ENCODE measurements at regions not wholly inside any gene's neighbourhood (a gene's known extent, or its start where the extent isn't known, plus 50 kb on each side); places are given as distances from the start of the nearest gene placed in this dataset.
"Not testable (repeated sequence)": the region's sequence is repeated elsewhere in the genome, so short reads cannot be mapped to it uniquely, and the experiment has no call there.

DNA sequence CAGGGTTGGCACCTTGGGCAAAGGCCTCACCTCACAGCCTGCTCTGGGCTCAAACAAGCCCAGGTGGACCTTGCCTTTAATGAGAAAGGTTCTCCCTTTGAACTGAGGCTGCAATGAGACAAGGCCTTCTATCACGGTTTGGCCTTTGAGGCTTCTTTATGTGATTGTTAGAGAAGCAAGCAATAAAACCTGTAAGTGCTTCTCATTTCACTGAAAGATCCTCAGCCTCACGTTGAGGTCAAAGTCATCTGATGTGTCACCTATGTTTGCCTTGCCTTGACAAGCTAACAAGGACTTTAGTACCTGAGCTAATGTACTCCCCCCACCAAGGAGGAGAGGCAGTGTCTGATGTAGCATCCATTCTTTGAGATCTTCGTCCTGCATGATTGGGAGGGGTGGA is 155.9 kb upstream of the RBM19 start:
- Mint-ChIP-seq H3K36me3 (no peaks in the 10 kb centered on the region), H3K27ac (no peak overlapping the region), H3K9me3 (peaks cover 0 to 4% of the 10 kb centered on the region in 2 donors)
- ATAC-seq (no peak), DNase-seq (ENCODE audit: low spot score in 2 of 2) (no peak)

- no peak overlapping the region for H3K27ac Mint-ChIP-seq
- ATAC-seq: no peak
- H3K9me3 Mint-ChIP-seq: no peaks in the 10 kb centered on the region
- no peak for DNase-seq (ENCODE audit: low spot score in 2 of 2)
- no peaks in the 10 kb centered on the region for H3K36me3 Mint-ChIP-seq
Measured at GRCh38 chr12:114119316-114119715, 153.2 kb upstream of the RBM19 start.

GRCh38 chr12:114096461-114096860 is 130.3 kb upstream of the RBM19 start:
- Mint-ChIP-seq H3K27ac (no peak overlapping the region), H3K9me3 (peaks cover 0 to 5% of the 10 kb centered on the region in 2 donors), H3K36me3 (no peaks in the 10 kb centered on the region)
- ATAC-seq (no peak), DNase-seq (ENCODE audit: low spot score in 2 of 2) (no peak)

GRCh38 chr12:114093520-114093919 is 127.4 kb upstream of the RBM19 start:
- Mint-ChIP-seq H3K36me3 (no peaks in the 10 kb centered on the region), H3K9me3 (peaks cover 0 to 5% of the 10 kb centered on the region in 2 donors), H3K27ac (no peak overlapping the region)
- ATAC-seq: no peak
- DNase-seq (ENCODE audit: low spot score in 2 of 2): no peak

DNA sequence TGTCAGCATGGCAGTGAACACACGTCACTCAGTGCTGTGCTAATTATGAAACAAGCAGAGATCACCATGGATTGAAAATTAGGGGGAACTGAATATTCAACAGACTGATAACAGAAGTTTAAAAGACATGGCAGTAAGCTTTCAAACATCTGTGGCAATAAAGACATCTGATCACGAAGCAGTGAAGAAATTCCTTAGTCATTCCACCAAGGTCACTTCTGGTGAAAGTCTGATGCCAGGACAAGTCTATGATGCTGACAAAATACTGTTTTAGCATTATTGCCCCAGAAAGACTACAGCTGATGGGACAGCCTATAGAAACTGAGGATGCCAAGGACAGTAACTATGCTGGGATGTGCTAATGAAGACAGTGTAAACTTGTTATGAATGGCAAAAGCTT is 126.9 kb upstream of the RBM19 start:
- no peak for ATAC-seq
- H3K36me3 Mint-ChIP-seq: no peaks in the 10 kb centered on the region
- peaks cover 0 to 5% of the 10 kb centered on the region in 2 donors for H3K9me3 Mint-ChIP-seq
- DNase-seq (ENCODE audit: low spot score in 2 of 2): no peak
- no peak overlapping the region for H3K27ac Mint-ChIP-seq

GRCh38 chr12:114090211-114090610 is 124.1 kb upstream of the RBM19 start:
- Mint-ChIP-seq H3K27ac (no peak overlapping the region), H3K36me3 (no peaks in the 10 kb centered on the region), H3K9me3 (peaks cover 0 to 5% of the 10 kb centered on the region in 2 donors)
- ATAC-seq: no peak
- no peak for DNase-seq (ENCODE audit: low spot score in 2 of 2)

DNA sequence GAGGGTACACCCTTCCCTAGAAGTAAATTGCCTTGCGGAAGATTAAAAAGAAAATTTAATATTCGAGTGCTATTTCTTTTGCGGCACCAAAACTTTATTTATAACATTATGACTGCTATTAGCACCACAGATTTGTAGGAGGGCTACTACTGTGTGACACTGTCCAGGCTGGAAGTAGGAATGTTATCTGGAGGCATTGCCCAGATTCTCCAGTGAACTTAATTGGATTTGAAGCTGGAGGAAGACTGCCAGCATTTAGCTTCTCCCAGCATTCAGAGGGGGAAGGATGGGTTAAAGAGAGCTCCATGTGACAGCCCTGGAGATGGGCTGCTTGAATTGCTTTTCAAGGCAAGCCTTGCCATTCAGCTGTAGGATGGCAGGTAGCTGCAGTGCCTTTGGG is 107.0 kb upstream of the RBM19 start:
- no peak overlapping the region for H3K27ac Mint-ChIP-seq
- H3K9me3 Mint-ChIP-seq: peaks cover 4 to 7% of the 10 kb centered on the region in 2 donors
- ATAC-seq (no peak), DNase-seq (ENCODE audit: low spot score in 2 of 2) (no peak)
- H3K36me3 Mint-ChIP-seq: no peaks in the 10 kb centered on the region

DNA sequence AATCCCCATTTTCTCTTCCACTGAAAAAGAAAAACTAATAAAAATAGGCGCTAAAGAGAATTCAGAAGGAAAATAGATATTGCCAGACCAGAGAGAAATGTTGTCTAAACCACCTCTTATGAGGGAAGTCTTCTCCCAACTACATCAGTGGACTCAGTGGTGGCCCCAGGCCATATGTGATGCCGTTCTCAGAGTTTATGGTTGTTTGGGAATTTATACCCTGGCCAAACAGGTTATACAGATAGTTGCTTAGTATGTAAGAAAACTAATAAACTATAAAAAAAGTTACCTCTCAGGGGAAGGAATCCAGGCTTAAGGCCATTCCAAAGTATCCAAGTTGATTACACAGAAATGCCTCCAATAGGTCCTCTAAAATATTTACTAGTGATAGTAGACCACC is 103.4 kb upstream of the RBM19 start:
- ATAC-seq (no peak), DNase-seq (ENCODE audit: low spot score in 2 of 2) (no peak)
- no peaks in the 10 kb centered on the region for H3K36me3 Mint-ChIP-seq
- no peak overlapping the region for H3K27ac Mint-ChIP-seq
- peaks cover 4 to 5% of the 10 kb centered on the region in 2 donors for H3K9me3 Mint-ChIP-seq

GRCh38 chr12:114064497-114064896 is 98.4 kb upstream of the RBM19 start:
- peak overlapping the region in 1 of 2 donors; percentile 19 for H3K27ac Mint-ChIP-seq

DNA sequence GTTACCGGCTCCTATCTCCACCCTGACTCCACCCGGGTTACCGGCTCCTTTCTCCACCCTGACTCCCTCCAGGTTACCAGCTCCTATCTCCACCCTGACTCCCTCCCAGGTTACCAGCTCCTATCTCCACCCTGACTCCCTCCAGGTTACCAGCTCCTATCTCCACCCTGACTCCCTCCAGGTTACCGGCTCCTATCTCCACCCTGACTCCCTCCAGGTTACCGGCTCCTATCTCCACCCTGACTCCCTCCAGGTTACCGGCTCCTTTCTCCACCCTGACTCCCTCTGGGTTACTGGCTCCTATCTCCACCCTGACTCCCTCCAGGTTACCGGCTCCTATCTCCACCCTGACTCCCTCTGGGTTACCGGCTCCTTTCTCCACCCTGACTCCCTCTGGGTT is 97.9 kb upstream of the RBM19 start:
- not testable (repeated sequence) for ATAC-seq; DNase-seq (ENCODE audit: low spot score in 2 of 2); H3K27ac Mint-ChIP-seq; H3K9me3 Mint-ChIP-seq; H3K36me3 Mint-ChIP-seq

More at GRCh38 chr12:114064497-114064896, 98.4 kb upstream of the RBM19 start:
- peaks cover 0 to 6% of the 10 kb centered on the region in 2 donors for H3K9me3 Mint-ChIP-seq
- H3K36me3 Mint-ChIP-seq: no peaks in the 10 kb centered on the region
- no peak for DNase-seq (ENCODE audit: low spot score in 2 of 2)
- ATAC-seq: no peak

GRCh38 chr12:114063435-114063834 is 97.3 kb upstream of the RBM19 start:
- Mint-ChIP-seq H3K36me3 (no peaks in the 10 kb centered on the region), H3K27ac (no peak overlapping the region), H3K9me3 (peaks cover 0 to 6% of the 10 kb centered on the region in 2 donors)
- ATAC-seq (no peak), DNase-seq (ENCODE audit: low spot score in 2 of 2) (no peak)

DNA sequence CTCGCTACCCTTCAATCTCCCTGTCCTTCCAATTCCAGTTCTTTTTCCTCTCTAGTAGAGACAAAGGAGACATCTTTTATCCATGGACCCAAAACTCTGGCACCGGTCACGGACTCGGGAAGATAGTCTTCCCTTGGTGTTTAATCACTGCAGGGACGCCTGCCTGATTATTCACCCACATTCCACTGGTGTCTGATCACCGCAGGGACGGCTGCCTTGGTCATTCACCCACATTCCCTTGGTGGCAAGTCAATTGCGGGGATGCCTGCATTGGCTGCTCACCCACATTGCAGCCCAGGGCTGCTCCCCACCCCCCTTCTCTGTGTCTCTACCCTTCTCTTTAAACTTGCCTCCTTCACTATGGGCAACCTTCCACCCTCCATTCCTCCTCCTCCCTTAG is 90.2 kb upstream of the RBM19 start:
- H3K9me3 Mint-ChIP-seq; H3K27ac Mint-ChIP-seq; H3K36me3 Mint-ChIP-seq; DNase-seq (ENCODE audit: low spot score in 2 of 2); ATAC-seq: not testable (repeated sequence)

DNA sequence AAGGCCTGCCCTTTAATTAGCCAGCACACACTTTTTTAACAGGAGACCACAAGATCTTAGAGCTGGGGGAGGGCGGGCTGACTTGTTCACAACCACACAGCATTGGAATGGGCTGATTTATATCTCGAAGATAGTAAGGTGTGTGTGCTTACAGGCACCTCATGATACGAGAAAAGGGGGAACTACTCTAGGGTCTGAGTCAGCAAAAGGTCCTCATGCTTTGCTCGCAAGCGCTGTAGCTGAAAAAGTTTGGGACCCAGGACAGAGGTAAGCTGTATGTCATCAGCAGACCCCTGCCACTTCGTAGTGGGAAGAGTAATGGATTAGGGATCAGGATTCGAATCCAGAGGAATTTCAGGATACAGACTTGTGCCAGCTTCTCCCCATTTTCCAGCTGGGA is 88.9 kb upstream of the RBM19 start:
- H3K9me3 Mint-ChIP-seq: no peaks in the 10 kb centered on the region
- no peak for DNase-seq (ENCODE audit: low spot score in 2 of 2)
- H3K27ac Mint-ChIP-seq: no peak overlapping the region
- ATAC-seq: no peak
- H3K36me3 Mint-ChIP-seq: no peaks in the 10 kb centered on the region

DNA sequence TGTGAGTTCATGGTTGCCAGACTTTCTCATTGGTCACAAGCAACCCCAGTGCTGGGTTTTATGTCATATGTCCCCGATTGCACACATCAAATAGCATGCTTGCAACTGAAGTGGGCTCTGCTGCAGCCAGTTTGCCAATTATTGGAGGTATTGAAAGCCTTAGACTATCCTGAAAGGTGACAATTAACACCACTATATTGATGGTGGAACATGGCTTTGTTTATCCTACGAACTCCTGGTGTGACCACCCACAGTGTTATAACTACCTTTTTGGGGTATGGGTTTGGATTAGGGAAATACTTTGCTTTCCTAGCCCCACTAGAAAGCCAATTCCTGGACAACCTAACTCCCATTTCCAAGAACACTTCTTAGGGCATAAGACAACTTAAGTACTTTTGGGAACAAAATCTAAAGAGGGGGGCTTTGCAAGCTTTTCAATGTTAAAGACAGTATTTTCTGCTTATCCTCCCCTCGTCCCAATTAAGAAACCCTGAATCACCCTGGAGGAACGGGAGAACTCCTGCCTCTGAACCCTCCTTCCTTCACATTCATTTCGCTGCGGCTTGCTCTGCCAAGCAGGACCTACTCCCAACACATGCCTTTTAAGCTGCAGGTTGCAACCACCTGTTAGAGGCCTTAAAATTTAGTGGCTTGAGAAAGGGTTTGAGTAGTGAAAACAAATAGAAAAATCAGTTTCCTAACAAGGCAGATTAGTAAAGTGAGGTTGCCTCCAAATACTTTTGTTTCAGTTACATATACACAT is 80.3 kb upstream of the RBM19 start:
- Mint-ChIP-seq H3K36me3 (no peaks in the 10 kb centered on the region), H3K27ac (no peak overlapping the region)
- DNase-seq (ENCODE audit: low spot score in 2 of 2): no peak

GRCh38 chr12:114045349-114045748 is 79.2 kb upstream of the RBM19 start:
- Mint-ChIP-seq H3K27ac (no peak overlapping the region), H3K36me3 (no peaks in the 10 kb centered on the region), H3K9me3 (peaks cover 0 to 4% of the 10 kb centered on the region in 2 donors)
- no peak for DNase-seq (ENCODE audit: low spot score in 2 of 2)
- ATAC-seq: no peak

More for the DNA sequence above, 80.3 kb upstream of the RBM19 start:
- H3K9me3 Mint-ChIP-seq: peaks cover 0 to 4% of the 10 kb centered on the region in 2 donors
- no peak for ATAC-seq

DNA sequence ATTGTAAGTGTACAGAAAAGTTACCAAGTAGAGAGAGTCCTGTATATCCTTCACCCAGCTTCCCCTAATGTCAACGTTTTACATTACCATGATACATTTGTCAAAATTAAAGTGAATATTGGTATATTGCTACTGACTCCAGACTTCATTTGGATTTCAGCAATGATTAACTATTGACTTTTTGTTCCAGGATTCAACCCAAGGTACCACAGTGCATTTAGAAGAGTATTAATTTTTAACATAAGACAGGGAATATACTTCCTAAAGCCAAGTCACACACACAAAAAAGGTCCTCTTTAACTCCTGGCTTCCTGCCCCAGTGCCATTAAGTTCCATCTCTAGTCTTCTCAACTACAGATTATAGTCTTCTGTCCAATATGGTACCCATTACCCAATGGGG is 75.5 kb upstream of the RBM19 start:
- no peaks in the 10 kb centered on the region for H3K36me3 Mint-ChIP-seq
- H3K27ac Mint-ChIP-seq: no peak overlapping the region
- H3K9me3 Mint-ChIP-seq: peaks cover 0 to 4% of the 10 kb centered on the region in 2 donors
- no peak for ATAC-seq
- DNase-seq (ENCODE audit: low spot score in 2 of 2): no peak

DNA sequence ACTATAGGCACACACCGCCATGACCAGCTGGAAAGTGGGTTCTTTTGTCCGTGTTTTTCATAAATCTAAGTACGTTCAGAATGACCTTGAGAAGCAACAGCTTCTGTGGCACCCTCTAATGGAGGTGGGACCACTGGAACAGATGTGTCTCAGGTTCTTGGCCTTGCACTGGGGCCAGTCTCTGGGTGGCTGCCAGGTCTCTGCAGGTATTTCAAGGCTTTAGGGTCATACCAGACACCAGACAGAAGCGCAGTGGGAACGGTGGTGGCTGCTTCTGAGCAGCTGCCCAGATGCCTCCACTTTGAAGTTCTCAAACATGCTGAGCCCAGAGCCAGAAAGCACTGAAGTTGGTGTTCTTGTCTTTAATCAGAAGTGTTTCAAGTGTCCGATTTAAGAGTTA is 75.0 kb upstream of the RBM19 start:
- peaks cover 0 to 4% of the 10 kb centered on the region in 2 donors for H3K9me3 Mint-ChIP-seq
- no peaks in the 10 kb centered on the region for H3K36me3 Mint-ChIP-seq
- no peak for DNase-seq (ENCODE audit: low spot score in 2 of 2)
- ATAC-seq: no peak
- H3K27ac Mint-ChIP-seq: no peak overlapping the region

DNA sequence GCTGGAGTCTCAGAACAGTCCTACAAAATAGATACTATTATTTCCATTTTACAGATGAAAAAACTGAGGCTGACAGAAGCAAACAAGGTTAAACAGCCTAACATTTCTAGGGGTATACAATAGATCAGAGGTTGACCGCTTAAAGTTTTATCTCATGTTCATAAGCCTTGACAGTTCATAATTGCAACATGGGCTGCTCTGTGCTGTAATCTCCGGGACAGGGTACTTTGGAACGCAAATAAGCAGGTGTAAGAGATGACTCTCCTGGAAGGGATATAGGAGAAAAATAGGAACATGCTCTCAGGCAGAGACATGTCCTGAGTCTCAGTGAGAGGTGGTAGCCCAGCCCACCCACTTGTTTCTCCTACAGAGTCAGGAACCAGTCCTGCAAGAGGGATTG is 72.8 kb upstream of the RBM19 start:
- H3K27ac Mint-ChIP-seq: no peak overlapping the region
- peaks cover 0 to 4% of the 10 kb centered on the region in 2 donors for H3K9me3 Mint-ChIP-seq
- no peak for ATAC-seq
- no peaks in the 10 kb centered on the region for H3K36me3 Mint-ChIP-seq
- DNase-seq (ENCODE audit: low spot score in 2 of 2): no peak

Data from activated naive CD4-positive, alpha-beta T cell treated with anti-CD3 and anti-CD28 coated beads, Interleukin-2, amount 50 U/mL, for 72 hours (primary cell).